Brain microvascular endothelial cell (primary cell): ENCODE measurements at regions not wholly inside any gene's neighbourhood (a gene's known extent, or its start where the extent isn't known, plus 50 kb on each side); places are given as distances from the start of the nearest gene placed in this dataset.

Source experiments
- DNase-seq: peaks from one replicate; pipeline ENCODE4 v3.0.0-alpha.2; 2020
- H3K27ac ChIP-seq: fragments of 250-450 bp; sonication (Bioruptor Pico); 2 replicates; pipeline ENCODE4 v1.5.1; 2020; ENCODE audit warnings: mild to moderate bottlenecking, moderate library complexity
- H3K27me3 ChIP-seq: fragments of 250-450 bp; sonication (Bioruptor Pico); replicated peaks from 2 replicates; pipeline ENCODE4 v1.5.1; 2020; ENCODE audit warnings: mild to moderate bottlenecking
- H3K36me3 ChIP-seq: fragments of 250-450 bp; sonication (Bioruptor Pico); replicated peaks from 2 replicates; pipeline ENCODE4 v1.5.1; 2020; ENCODE audit warnings: mild to moderate bottlenecking
- H3K4me3 ChIP-seq: 2 replicates; pipeline ENCODE4 v1.5.1; 2011; ENCODE audit warnings: low read depth, mild to moderate bottlenecking, control low read depth, low read length, moderate library complexity
- CTCF ChIP-seq: IDR thresholded peaks from 2 replicates; pipeline ENCODE4 v1.5.1; 2011; ENCODE audit warnings: low read depth, mild to moderate bottlenecking, moderate library complexity, low read length, control low read depth, inconsistent platforms; ENCODE audit errors: missing control alignments
- in situ Hi-C: cut with HindIII; loops from 2 replicates; pipeline ENCODE4 v1.10.0; 2017; ENCODE audit warnings: low sequenced_read_pairs, low pct_ligation_motif_present

GRCh38 chr11:41845066-41845465, 385.6 kb upstream of the LRRC4C start:
- no peaks in the 10 kb centered on the region for H3K27me3 ChIP-seq
- H3K27ac ChIP-seq, result no peak overlapping the region
- H3K4me3 ChIP-seq, result no peak overlapping the region
- DNase-seq, result no peak
- in situ Hi-C loops, result no loop called here
- no peak for TF ChIP-seq CTCF
- no peaks in the 10 kb centered on the region for H3K36me3 ChIP-seq

GRCh38 chr11:41848349-41848748, 388.9 kb upstream of the LRRC4C start:
- H3K27me3 ChIP-seq, result no peaks in the 10 kb centered on the region
- DNase-seq, result no peak
- in situ Hi-C loops, result no loop called here
- H3K4me3 ChIP-seq, result no peak overlapping the region
- no peak for TF ChIP-seq CTCF
- H3K36me3 ChIP-seq, result no peaks in the 10 kb centered on the region
- H3K27ac ChIP-seq, result no peak overlapping the region

- Histone ChIP-seq H3K36me3 (no peaks in the 10 kb centered on the region), H3K4me3 (no peak overlapping the region), H3K27ac (no peak overlapping the region), H3K27me3 (no peaks in the 10 kb centered on the region)
- no peak for DNase-seq
- no peak for TF ChIP-seq CTCF
- in situ Hi-C loops, result no loop called here
Measured at GRCh38 chr11:41849250-41849649, 389.8 kb upstream of the LRRC4C start.

- DNase-seq, result no peak
- no peaks in the 10 kb centered on the region for H3K36me3 ChIP-seq
- in situ Hi-C loops, result no loop called here
- no peak overlapping the region for H3K4me3 ChIP-seq
- no peak overlapping the region for H3K27ac ChIP-seq
- no peaks in the 10 kb centered on the region for H3K27me3 ChIP-seq
- TF ChIP-seq CTCF, result no peak
Measured at GRCh38 chr11:41851743-41852142, 392.3 kb upstream of the LRRC4C start.

- Histone ChIP-seq H3K4me3 (no peak overlapping the region), H3K27me3 (no peaks in the 10 kb centered on the region), H3K36me3 (no peaks in the 10 kb centered on the region), H3K27ac (no peak overlapping the region)
- no peak for DNase-seq
- no peak for TF ChIP-seq CTCF
- in situ Hi-C loops, result no loop called here
Measured at GRCh38 chr11:41861838-41862237, 402.4 kb upstream of the LRRC4C start.

- Histone ChIP-seq H3K27ac (no peak overlapping the region), H3K27me3 (no peaks in the 10 kb centered on the region), H3K36me3 (no peaks in the 10 kb centered on the region), H3K4me3 (no peak overlapping the region)
- no peak for DNase-seq
- no peak for TF ChIP-seq CTCF
- in situ Hi-C loops, result no loop called here
Measured at GRCh38 chr11:41866525-41866924, 407.1 kb upstream of the LRRC4C start.
